DMS79 (cell line): ENCODE measurements at regions not wholly inside any gene's neighbourhood (a gene's known extent, or its start where the extent isn't known, plus 50 kb on each side); places are given as distances from the start of the nearest gene placed in this dataset.
"Not testable (repeated sequence)": the region's sequence is repeated elsewhere in the genome, so short reads cannot be mapped to it uniquely, and the experiment has no call there.

Experiments
- DNase-seq: peaks from one replicate; lab custom pipeline; 2025; lab: John Stamatoyannopoulos, UW

DNA sequence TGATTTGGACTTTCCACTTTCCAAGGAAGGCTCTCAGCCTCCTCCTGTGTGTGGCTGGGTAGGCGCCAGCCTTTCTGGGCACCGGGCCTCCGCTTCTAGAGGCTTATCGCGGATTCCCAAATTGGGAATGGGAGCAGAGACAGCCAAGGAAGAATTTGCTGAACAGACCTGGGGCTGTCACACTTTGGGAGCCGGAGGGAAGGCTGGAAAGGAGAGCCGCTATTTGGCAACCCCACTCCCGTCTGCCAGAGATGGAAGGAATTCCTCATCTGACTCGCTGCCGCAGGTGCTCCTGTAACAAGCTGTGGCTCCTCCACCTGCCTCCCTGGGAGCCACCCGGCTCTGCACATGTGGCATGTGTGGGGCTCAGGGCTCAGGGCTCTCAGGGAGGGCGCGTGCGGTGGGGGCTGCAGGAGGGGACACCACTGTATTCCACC, 50.8 kb upstream of the ECHDC3 start:
- DNase-seq: no peak

DNA sequence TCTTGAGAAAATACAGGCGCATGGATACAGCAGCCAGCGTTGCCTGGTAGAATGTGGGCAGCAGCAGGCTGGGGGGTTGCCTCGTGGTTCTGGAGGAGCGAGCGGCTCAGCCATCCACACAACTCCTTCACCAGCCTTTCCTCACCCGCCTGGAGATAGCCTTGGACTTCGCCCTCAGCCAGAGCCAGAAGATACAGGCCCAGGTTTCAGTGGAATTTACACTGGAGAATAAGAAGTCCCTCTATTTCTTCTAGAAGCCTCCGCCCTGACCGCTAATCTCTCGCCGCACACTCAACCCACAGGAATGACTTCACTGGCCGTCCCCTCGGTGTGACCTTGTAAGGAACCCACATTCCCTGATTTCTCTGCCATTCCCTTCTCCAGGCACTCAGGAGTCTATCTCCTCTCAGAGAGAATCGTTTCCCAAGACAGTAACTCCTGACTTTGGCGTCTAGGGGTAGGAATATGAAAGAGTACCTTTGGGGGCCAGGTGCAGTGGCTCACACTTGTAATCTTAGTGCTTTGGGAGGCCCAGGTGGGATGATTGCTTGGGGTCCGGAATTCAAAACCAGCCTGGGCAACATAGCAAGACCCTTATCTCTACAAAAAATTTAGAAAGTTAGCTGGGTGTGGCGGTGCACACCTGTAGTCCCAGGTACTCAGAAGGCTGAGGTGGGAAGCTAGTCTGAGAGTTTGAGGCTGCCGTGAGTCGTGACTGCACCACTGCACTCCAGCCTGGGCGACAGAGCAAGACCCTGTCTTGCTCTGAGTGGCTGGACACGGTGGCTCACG, 52.0 kb upstream of the ECHDC3 start:
- DNase-seq: no peak

DNA sequence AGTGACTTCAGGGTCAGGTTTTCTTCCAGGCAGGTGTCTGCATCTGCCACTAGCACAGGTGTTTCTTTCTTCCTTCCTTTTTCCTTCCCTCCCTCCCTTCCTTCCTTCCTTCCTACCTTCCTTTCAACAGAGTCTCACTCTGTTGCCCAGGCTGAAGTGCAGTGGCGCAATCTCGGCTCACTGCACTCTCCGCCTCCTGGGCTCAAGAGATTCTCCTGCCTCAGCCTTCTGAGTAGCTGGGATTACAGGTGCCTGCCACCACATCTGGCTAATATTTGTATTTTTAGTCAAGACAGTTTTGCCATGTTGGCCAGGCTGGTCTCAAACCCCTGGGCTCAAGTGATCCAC, 53.8 kb upstream of the ECHDC3 start:
- DNase-seq: not testable (repeated sequence)

GRCh38 chr10:11687779-11688447, 54.3 kb upstream of the ECHDC3 start:
- DNase-seq: no peak

DNA sequence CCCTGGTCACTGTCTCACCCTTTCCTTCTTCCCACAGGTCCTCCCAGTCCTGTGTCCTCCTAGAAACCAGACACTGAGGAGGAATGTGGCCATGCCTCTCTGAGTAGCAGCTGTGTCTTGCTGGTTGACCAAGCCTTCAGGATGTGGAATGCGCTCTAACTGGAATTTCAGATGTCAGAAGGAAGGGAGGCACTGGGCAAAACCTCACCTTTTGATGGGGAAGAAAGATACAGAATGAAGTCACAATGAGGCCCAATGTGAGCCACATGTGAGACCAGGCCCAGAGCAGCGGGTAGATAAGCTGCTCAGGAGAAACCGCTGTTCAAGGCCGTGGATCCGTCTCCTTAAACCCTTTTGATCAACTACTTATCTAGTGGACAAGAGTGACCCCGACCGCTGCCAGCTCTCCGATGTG, 54.8 kb upstream of the ECHDC3 start:
- DNase-seq: no peak

DNA sequence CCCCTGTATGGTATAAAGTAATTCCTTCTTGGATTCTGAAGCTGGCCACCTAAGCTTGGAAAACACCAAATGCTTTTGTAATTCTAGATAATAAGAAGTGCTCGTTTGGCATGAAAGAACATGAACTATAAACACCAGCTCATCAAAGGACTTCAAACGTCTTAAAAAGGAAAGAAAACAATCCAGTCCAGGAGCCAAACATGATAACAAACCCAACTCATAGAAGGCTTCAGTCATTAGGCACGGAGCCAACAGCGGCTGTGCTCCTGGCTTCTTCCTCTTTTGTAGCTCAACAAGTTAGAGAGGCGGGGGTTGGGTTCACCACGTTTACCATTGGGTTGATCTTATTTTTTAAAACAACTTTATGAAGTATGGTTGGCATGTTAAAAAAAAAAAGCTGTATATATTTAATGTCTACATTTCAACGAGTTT, 56.4 kb upstream of the ECHDC3 start:
- peak; percentile 49 for DNase-seq

- DNase-seq: peak; percentile 22
Observed at GRCh38 chr10:11684717-11685645, 57.2 kb upstream of the ECHDC3 start.

DNA sequence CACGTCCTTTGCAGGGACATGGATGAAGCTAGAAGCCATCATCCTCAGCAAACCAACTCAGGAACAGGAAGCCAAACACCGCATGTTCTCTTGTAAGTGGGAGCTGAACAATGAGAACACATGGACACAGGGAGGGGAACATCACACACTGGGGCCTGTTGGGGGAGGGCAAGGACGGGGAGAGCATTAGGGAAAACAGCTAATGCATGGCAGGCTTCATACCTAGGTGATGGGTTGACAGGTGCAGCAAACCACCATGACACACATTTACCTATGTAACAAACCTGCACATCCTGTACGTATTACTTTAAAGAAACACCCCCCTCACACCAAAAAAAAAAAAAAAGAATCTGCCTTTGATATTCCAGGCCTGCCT, 57.9 kb upstream of the ECHDC3 start:
- not testable (repeated sequence) for DNase-seq

DNA sequence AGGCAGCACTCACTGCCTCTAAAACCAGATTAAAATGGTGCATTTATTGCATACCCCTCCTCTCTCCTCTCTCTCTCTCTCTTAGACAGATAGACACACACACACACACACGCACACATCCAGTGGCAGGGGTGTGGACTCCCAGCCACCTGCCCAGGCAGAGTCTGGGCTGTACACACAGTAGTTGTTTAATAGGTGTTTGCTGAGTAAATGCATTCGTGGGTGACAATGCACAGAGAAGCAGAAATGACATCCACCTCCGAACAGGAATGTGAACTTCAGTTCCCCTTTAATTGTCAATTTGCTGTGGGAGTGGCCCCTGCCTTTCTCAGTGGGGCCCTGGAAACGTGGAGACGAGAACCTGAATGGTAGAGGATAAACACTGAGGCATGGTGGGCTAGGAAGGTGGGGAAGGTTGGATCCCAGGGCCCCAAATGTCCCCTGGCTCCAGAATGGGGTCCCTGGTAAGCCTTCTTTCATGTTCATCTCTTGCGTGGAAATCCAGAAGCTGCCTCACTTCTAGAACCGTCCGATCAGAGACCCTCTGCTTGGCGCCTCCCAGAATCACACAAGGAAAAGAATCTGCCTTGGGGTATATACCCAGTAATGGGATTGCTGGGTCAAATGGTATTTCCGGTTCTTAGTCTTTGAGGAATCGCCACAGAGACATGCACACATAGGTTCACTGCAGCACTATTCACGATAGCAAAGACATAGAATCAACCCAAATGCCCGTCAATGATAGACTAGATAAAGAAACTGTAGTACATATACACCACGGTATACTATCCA, 58.5 kb upstream of the ECHDC3 start:
- no peak for DNase-seq

GRCh38 chr10:11682851-11683250, 59.3 kb upstream of the ECHDC3 start:
- no peak for DNase-seq

DNA sequence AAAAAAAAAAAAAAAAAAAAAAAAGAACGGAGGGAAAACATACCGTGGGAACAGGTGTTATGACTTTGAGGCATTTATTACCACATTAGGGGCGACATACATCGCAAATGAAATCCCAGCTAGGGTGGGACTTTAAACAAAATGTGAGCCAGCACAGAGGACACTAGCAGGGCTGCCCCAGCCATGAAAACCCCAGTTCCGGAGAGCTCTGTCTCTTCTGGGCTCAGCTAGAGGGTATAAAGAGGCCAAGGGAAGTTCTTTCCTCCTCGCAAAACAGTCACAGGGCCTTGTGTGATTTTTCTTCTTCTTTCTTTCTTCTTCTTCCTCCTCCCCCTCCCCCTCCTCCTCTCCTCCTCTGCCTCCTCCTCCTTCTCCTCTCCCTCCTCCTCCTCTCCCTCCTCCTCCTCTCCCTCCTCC, 59.9 kb upstream of the ECHDC3 start:
- DNase-seq: no peak

GRCh38 chr10:11680496-11680895, 61.7 kb upstream of the ECHDC3 start:
- DNase-seq: no peak

- DNase-seq: no peak
Observed at GRCh38 chr10:11679946-11680345, 62.2 kb upstream of the ECHDC3 start.

GRCh38 chr10:11678074-11678793, 63.9 kb upstream of the ECHDC3 start:
- no peak for DNase-seq

GRCh38 chr10:11677480-11677879, 64.7 kb upstream of the ECHDC3 start:
- DNase-seq: no peak

DNA sequence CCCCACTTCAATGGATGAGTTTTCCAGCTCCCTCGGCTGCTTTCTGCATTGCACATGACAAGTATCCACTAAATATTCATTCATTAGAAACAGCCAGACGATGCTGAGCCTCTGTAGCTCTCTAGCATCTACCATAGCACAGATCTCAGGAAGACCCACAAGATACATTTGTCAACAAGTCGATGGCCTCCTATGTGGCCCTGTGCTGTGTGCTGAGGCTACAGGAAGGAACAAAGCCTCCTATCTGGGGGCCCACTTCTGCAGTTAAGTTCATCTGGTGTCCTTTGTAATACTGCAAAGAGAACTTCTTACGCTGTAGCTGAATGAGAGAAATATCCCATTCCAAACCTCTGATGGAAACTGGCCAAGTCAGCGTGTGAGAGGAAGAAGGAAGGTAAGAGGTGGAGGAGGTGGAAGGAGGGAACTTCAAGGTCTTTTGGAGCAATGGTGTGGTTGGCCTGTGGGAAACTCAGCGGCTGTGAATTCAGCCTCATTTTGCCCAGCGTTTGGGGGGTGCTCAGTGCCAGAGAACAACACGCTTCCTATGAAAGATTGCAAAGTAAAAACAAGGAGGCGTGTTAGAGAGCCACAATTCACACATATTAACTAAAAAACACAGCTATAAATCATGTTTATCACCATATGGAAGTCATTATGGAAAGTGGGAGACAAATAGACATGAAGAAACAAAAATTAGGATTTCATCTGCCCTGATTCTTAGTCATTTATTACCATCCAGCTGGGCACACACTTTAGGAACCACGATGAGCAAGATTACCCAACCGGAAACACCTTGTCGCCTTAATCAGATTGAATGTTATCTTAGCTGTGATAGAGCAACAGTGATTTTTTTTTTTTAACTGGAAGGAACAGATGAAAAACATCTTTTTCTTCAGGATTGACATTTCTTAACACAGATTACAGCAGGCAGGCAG, 62.2 kb upstream of the USP6NL start:
- no peak for DNase-seq

GRCh38 chr10:11672836-11673235, 61.4 kb upstream of the USP6NL start:
- DNase-seq: no peak

DNA sequence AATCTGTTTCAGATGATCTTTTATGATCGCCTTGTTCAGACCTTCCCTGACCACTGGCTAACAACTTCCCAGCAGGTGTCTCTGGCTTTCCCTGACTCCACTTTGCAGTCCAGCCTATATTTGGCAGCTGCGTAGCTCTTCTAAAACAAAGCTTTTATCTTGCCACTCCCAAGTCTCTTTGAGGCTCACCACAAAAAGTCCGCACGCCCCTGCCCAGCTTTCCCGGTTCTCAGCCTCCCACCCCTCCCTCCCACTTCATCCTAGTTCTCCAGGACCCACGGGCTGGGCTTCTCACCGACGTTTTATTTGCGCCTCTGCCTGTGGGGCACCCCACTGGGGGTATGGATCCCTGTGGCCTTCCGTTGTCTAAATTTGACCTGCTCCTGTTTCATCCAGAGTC, 58.9 kb upstream of the USP6NL start:
- no peak for DNase-seq

- DNase-seq: no peak
Observed at GRCh38 chr10:11668847-11669610, 57.6 kb upstream of the USP6NL start.
